ENCODE measurements at regions not wholly inside any gene's neighbourhood (a gene's known extent, or its start where the extent isn't known, plus 50 kb on each side); places are given as distances from the start of the nearest gene placed in this dataset.
"Not testable (repeated sequence)": the region's sequence is repeated elsewhere in the genome, so short reads cannot be mapped to it uniquely, and the experiment has no call there.

GRCh38 chr5:99398976-99399375 is 470.2 kb upstream of the CHD1 start:
- DNase-seq = no peak

- DNase-seq = no peak
Measured at GRCh38 chr5:99386406-99387077, 457.7 kb upstream of the CHD1 start.

- DNase-seq = no peak
Measured at GRCh38 chr5:99379187-99379586, 450.4 kb upstream of the CHD1 start.

GRCh38 chr5:99378443-99378842 is 449.6 kb upstream of the CHD1 start:
- DNase-seq = no peak

- DNase-seq = no peak
Measured at GRCh38 chr5:99369797-99370593, 441.2 kb upstream of the CHD1 start.

GRCh38 chr5:99368726-99369125 is 439.9 kb upstream of the CHD1 start:
- DNase-seq = no peak

- no peak for DNase-seq
Measured at GRCh38 chr5:99355881-99356280, 427.1 kb upstream of the CHD1 start.

GRCh38 chr5:99349787-99350186 is 421.0 kb upstream of the CHD1 start:
- no peak for DNase-seq

GRCh38 chr5:99348597-99348996 is 419.8 kb upstream of the CHD1 start:
- no peak for DNase-seq

- DNase-seq = not testable (repeated sequence)
Measured at GRCh38 chr5:99339758-99340157, 411.0 kb upstream of the CHD1 start.

GRCh38 chr5:99334936-99335335 is 406.1 kb upstream of the CHD1 start:
- DNase-seq = no peak

- DNase-seq = no peak
Measured at GRCh38 chr5:99331061-99331460, 402.3 kb upstream of the CHD1 start.

GRCh38 chr5:99320436-99320835 is 391.6 kb upstream of the CHD1 start:
- DNase-seq = no peak

GRCh38 chr5:99317136-99317535 is 388.3 kb upstream of the CHD1 start:
- no peak for DNase-seq

- no peak for DNase-seq
Measured at GRCh38 chr5:99316484-99316883, 387.7 kb upstream of the CHD1 start.

GRCh38 chr5:99315413-99316183 is 386.8 kb upstream of the CHD1 start:
- no peak for DNase-seq

- no peak for DNase-seq
Measured at GRCh38 chr5:99314721-99315120, 385.9 kb upstream of the CHD1 start.

- DNase-seq = no peak
Measured at GRCh38 chr5:99308131-99308530, 379.3 kb upstream of the CHD1 start.

GRCh38 chr5:99305045-99305580 is 376.3 kb upstream of the CHD1 start:
- no peak for DNase-seq

- no peak for DNase-seq
Measured at GRCh38 chr5:99285606-99286005, 356.8 kb upstream of the CHD1 start.

- no peak for DNase-seq
Measured at GRCh38 chr5:99275128-99275527, 346.3 kb upstream of the CHD1 start.

GRCh38 chr5:99272576-99272975 is 343.8 kb upstream of the CHD1 start:
- DNase-seq = no peak

- no peak for DNase-seq
Measured at GRCh38 chr5:99258819-99259218, 330.0 kb upstream of the CHD1 start.

GRCh38 chr5:99248066-99248465 is 319.3 kb upstream of the CHD1 start:
- no peak for DNase-seq

All from KG1 (cell line).